ENCODE measurements at regions not wholly inside any gene's neighbourhood (a gene's known extent, or its start where the extent isn't known, plus 50 kb on each side); places are given as distances from the start of the nearest gene placed in this dataset.

GRCh38 chr10:84587789-84588188, 259.4 kb downstream of the CCSER2 start:
- Histone ChIP-seq H2BK5ac (ENCODE audit: low read depth, low read length, poor library complexity, severe bottlenecking) (no peak overlapping the region), H3K18ac (ENCODE audit: low read depth, low read length) (no peak overlapping the region), H4K5ac (ENCODE audit: low read depth, low read length) (no peak overlapping the region), H3K9me1 (ENCODE audit: insufficient read depth, low read length) (no peaks in the 10 kb centered on the region), H4K20me1 (ENCODE audit: insufficient read depth, low read length) (no peaks in the 10 kb centered on the region), H3K4me1 (ENCODE audit: control insufficient read depth, insufficient read depth, low read length) (no peaks in the 10 kb centered on the region), H3K4ac (ENCODE audit: low read depth, low read length) (no peak overlapping the region), H2BK120ac (ENCODE audit: low read depth, low read length) (no peak overlapping the region), H4K91ac (ENCODE audit: insufficient read depth, low read depth, low read length) (no peak overlapping the region), H2BK20ac (ENCODE audit: low read depth, low read length) (no peak overlapping the region), H2AK9ac (replicated peaks; ENCODE audit: low read depth, low read length, poor library complexity) (no peak overlapping the region), H3K4me2 (ENCODE audit: low read depth, low read length) (no peak overlapping the region), H3K9me3 (ENCODE audit: control insufficient read depth, insufficient read depth, low read length) (no peaks in the 10 kb centered on the region), H2AK5ac (ENCODE audit: low read depth, low read length) (no peak overlapping the region), H3K56ac (ENCODE audit: extremely low read depth, insufficient read depth, low read length) (no peak overlapping the region), H2AFZ (replicated peaks; ENCODE audit: low read length, poor library complexity) (no peak overlapping the region), H3K9ac (ENCODE audit: low read depth, low read length) (no peak overlapping the region), H3K79me1 (ENCODE audit: low read depth in 1 of 2, low read length in 2 of 2) (no peaks in the 10 kb centered on the region), H3K27ac (ENCODE audit: insufficient read depth, low read length) (no peak overlapping the region), H4K8ac (ENCODE audit: low read depth in 2 of 2, low read length in 2 of 2) (no peak overlapping the region), H3K27me3 (ENCODE audit: control insufficient read depth, insufficient read depth, low read length) (no peaks in the 10 kb centered on the region), H3K23ac (ENCODE audit: low read depth, low read length) (no peak overlapping the region), H3K36me3 (ENCODE audit: control insufficient read depth, insufficient read depth, low read length) (no peaks in the 10 kb centered on the region), H3K14ac (replicated peaks; ENCODE audit: low read depth, low read length) (no peak overlapping the region), H3K4me3 (ENCODE audit: insufficient read depth, low read depth, low read length) (no peak overlapping the region), H2BK15ac (ENCODE audit: low read depth, low read length) (no peak overlapping the region)
- BruUV-seq (replicated peaks), result no TSS peak
- DNase-seq, result no peak
- CTCF ChIA-PET, result no interaction called here
- in situ Hi-C loops (cut with MboI; ENCODE audit: low sequenced_read_pairs), result no loop called here
- no peak for TF ChIP-seq MXI1 (IDR thresholded peaks at IDR 0.05; ENCODE audit: borderline replicate concordance, low read depth, low read length)
- no peak for TF ChIP-seq RAD21 (IDR thresholded peaks at IDR 0.05; ENCODE audit: low read length)
- TF ChIP-seq MAZ (IDR thresholded peaks at IDR 0.05; ENCODE audit: borderline replicate concordance, low read depth, low read length), result no peak
- no peak for TF ChIP-seq CEBPB (IDR thresholded peaks at IDR 0.05; ENCODE audit: low read depth, low read length)
- no peak for TF ChIP-seq RCOR1 (IDR thresholded peaks at IDR 0.05; ENCODE audit: insufficient replicate concordance, low read length)
- no peak for TF ChIP-seq BHLHE40 (IDR thresholded peaks at IDR 0.05; ENCODE audit: low read depth, low read length)
- TF ChIP-seq RFX5 (IDR thresholded peaks at IDR 0.05; ENCODE audit: low read depth, low read length), result no peak
- no peak for TF ChIP-seq ELK1 (IDR thresholded peaks at IDR 0.05; ENCODE audit: borderline replicate concordance, low read depth, low read length)
- no peak for TF ChIP-seq POLR2A (IDR thresholded peaks at IDR 0.05; ENCODE audit: low read depth, low read length)
- TF ChIP-seq CHD1 (IDR thresholded peaks at IDR 0.05; ENCODE audit: low read depth, low read length), result no peak
- TF ChIP-seq SMC3 (IDR thresholded peaks at IDR 0.05; ENCODE audit: low read depth, low read length), result no peak
- TF ChIP-seq NFE2L2 (IDR thresholded peaks at IDR 0.05; ENCODE audit: low read depth, low read length), result no peak
- TF ChIP-seq FOS (IDR thresholded peaks at IDR 0.05; ENCODE audit: low read depth, low read length), result no peak
- no peak for TF ChIP-seq CTCF (conservative IDR thresholded peaks at IDR 0.05; ENCODE audit: low read depth, low read length)
- POLR2A ChIA-PET (ENCODE audit: unreplicated experiment), result no interaction called here
- intact Hi-C loops (cut with micrococcal nuclease), result no loop called here
- dilution Hi-C loops (cut with HindIII; ENCODE audit: low sequenced_read_pairs, unreplicated experiment), result no loop called here
- no peak for ATAC-seq (ENCODE audit: low read depth)
